ENCODE measurements at regions not wholly inside any gene's neighbourhood (a gene's known extent, or its start where the extent isn't known, plus 50 kb on each side); places are given as distances from the start of the nearest gene placed in this dataset.

GRCh38 chr11:104819603-104820002, 78.7 kb downstream of the CASP12 start:
- no peak for TF ChIP-seq POLR2A (IDR thresholded peaks at IDR 0.05)
- TF ChIP-seq, protein P1, sequence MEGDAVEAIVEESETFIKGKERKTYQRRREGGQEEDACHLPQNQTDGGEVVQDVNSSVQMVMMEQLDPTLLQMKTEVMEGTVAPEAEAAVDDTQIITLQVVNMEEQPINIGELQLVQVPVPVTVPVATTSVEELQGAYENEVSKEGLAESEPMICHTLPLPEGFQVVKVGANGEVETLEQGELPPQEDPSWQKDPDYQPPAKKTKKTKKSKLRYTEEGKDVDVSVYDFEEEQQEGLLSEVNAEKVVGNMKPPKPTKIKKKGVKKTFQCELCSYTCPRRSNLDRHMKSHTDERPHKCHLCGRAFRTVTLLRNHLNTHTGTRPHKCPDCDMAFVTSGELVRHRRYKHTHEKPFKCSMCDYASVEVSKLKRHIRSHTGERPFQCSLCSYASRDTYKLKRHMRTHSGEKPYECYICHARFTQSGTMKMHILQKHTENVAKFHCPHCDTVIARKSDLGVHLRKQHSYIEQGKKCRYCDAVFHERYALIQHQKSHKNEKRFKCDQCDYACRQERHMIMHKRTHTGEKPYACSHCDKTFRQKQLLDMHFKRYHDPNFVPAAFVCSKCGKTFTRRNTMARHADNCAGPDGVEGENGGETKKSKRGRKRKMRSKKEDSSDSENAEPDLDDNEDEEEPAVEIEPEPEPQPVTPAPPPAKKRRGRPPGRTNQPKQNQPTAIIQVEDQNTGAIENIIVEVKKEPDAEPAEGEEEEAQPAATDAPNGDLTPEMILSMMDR (IDR thresholded peaks at IDR 0.05) = no peak
